ENCODE measurements at regions not wholly inside any gene's neighbourhood (a gene's known extent, or its start where the extent isn't known, plus 50 kb on each side); places are given as distances from the start of the nearest gene placed in this dataset.
"Not testable (repeated sequence)": the region's sequence is repeated elsewhere in the genome, so short reads cannot be mapped to it uniquely, and the experiment has no call there.

- H3K36me3 ChIP-seq: no peaks in the 10 kb centered on the region
- DNase-seq (no peak), ATAC-seq (no peak)
- H3K27ac ChIP-seq: no peak overlapping the region
- intact Hi-C loops (cut with DNase I): no loop called here
- H3K27me3 ChIP-seq: no peaks in the 10 kb centered on the region
- no peak overlapping the region for H3K4me3 ChIP-seq
- H3K9me3 ChIP-seq: no peaks in the 10 kb centered on the region
- TF ChIP-seq CTCF (IDR thresholded peaks at IDR 0.05): no peak
- no peaks in the 10 kb centered on the region for H3K4me1 ChIP-seq
These were observed 776.6 kb upstream of the NXPH2 start for GRCh38 chr2:139556789-139557188.

- ATAC-seq: no peak
- no peak for TF ChIP-seq CTCF (IDR thresholded peaks at IDR 0.05)
- Histone ChIP-seq H3K36me3 (no peaks in the 10 kb centered on the region), H3K4me3 (no peak overlapping the region), H3K27ac (no peak overlapping the region), H3K9me3 (no peaks in the 10 kb centered on the region), H3K4me1 (no peaks in the 10 kb centered on the region), H3K27me3 (no peaks in the 10 kb centered on the region)
- intact Hi-C loops (cut with DNase I): no loop called here
- no peak for DNase-seq
These were observed 770.7 kb upstream of the NXPH2 start for GRCh38 chr2:139550873-139551272.

- Histone ChIP-seq H3K9me3 (no peaks in the 10 kb centered on the region), H3K36me3 (no peaks in the 10 kb centered on the region), H3K27me3 (no peaks in the 10 kb centered on the region), H3K4me1 (no peaks in the 10 kb centered on the region), H3K4me3 (no peak overlapping the region), H3K27ac (no peak overlapping the region)
- intact Hi-C loops (cut with DNase I): no loop called here
- ATAC-seq: no peak
- no peak for TF ChIP-seq CTCF (IDR thresholded peaks at IDR 0.05)
- DNase-seq: no peak
These were observed 770.2 kb upstream of the NXPH2 start for GRCh38 chr2:139550341-139550740.

GRCh38 chr2:139544186-139544851 lies 764.1 kb upstream of the NXPH2 start:
- no peak for TF ChIP-seq CTCF (IDR thresholded peaks at IDR 0.05)
- H3K27me3 ChIP-seq: no peaks in the 10 kb centered on the region
- no peaks in the 10 kb centered on the region for H3K4me1 ChIP-seq
- DNase-seq (no peak), ATAC-seq (no peak)
- intact Hi-C loops (cut with DNase I): no loop called here
- H3K36me3 ChIP-seq: no peaks in the 10 kb centered on the region
- H3K9me3 ChIP-seq: no peaks in the 10 kb centered on the region
- H3K4me3 ChIP-seq: no peak overlapping the region
- H3K27ac ChIP-seq: no peak overlapping the region

- H3K36me3 ChIP-seq; H3K9me3 ChIP-seq; ATAC-seq; H3K27ac ChIP-seq; DNase-seq; H3K27me3 ChIP-seq; H3K4me1 ChIP-seq; H3K4me3 ChIP-seq; intact Hi-C loops (cut with DNase I): not testable (repeated sequence)
These were observed 758.3 kb upstream of the NXPH2 start for GRCh38 chr2:139538332-139539020.

GRCh38 chr2:139529080-139529479 lies 748.9 kb upstream of the NXPH2 start:
- no peaks in the 10 kb centered on the region for H3K36me3 ChIP-seq
- DNase-seq: no peak
- intact Hi-C loops (cut with DNase I): no loop called here
- H3K9me3 ChIP-seq: no peaks in the 10 kb centered on the region
- TF ChIP-seq CTCF (IDR thresholded peaks at IDR 0.05): no peak
- no peak overlapping the region for H3K27ac ChIP-seq
- no peak for ATAC-seq
- H3K27me3 ChIP-seq: no peaks in the 10 kb centered on the region
- no peaks in the 10 kb centered on the region for H3K4me1 ChIP-seq
- no peak overlapping the region for H3K4me3 ChIP-seq

Data from upper lobe of right lung (tissue), 1 donor.